ENCODE measurements at regions not wholly inside any gene's neighbourhood (a gene's known extent, or its start where the extent isn't known, plus 50 kb on each side); places are given as distances from the start of the nearest gene placed in this dataset.

DNA sequence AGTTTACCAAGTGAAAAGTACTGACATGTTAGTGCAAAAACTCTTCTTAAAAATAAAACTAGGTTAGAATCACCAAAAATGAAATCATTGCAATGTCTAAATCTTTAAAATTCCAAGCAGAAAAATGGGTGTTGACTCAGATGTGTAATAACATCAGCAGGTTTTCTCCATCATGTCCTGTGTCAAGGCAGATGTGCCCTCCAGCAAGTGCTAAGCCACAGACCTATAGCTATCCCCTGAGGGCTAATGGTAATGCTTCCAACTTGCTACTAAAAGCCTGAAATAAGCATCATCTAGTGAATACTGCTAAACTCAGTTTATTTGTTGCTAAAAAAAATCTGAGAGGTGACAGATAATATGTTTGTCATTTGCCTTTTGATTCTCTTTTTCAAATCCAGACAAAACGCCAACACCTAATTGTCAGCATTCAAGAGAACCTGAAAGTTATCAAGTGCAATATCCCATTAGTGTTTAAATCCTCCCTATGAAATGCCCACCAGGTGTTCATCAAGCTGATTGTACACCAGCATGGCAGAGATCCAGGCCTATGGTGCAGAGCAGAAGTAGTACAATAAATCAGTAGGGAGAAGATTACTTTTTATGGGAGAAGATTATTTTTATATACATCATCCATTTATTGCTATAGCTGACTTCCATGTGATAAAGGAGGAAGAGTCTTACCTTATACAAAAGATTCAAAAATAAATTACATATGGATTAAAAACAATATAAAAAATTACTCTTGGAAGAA, 55.1 kb upstream of the SYT9 start:
- no peaks in the 10 kb centered on the region for H3K4me1 ChIP-seq (ENCODE audit: insufficient read depth, low read length, poor library complexity, severe bottlenecking)
- CTCF ChIA-PET, result interaction anchor here (0.6 kb wide), 1 partner anchor 817 kb away, joined by 3 read pairs; no protein-coding TSS in a partner anchor
- H3K9me3 ChIP-seq (ENCODE audit: low read depth, low read length, poor library complexity, severe bottlenecking), result no peaks in the 10 kb centered on the region
- POLR2A ChIA-PET (ENCODE audit: low non-redundant PET), result no interaction called here
- no peak overlapping the region for H3K27ac ChIP-seq (ENCODE audit: low read depth, low read length, poor library complexity, severe bottlenecking)
- intact Hi-C loops (cut with micrococcal nuclease; ENCODE audit: unreplicated experiment), result no loop called here
- no peak for TF ChIP-seq EZH2 (IDR thresholded peaks at IDR 0.05; ENCODE audit: borderline replicate concordance, low read depth, low read length, poor library complexity, severe bottlenecking)
- TF ChIP-seq, protein P1, sequence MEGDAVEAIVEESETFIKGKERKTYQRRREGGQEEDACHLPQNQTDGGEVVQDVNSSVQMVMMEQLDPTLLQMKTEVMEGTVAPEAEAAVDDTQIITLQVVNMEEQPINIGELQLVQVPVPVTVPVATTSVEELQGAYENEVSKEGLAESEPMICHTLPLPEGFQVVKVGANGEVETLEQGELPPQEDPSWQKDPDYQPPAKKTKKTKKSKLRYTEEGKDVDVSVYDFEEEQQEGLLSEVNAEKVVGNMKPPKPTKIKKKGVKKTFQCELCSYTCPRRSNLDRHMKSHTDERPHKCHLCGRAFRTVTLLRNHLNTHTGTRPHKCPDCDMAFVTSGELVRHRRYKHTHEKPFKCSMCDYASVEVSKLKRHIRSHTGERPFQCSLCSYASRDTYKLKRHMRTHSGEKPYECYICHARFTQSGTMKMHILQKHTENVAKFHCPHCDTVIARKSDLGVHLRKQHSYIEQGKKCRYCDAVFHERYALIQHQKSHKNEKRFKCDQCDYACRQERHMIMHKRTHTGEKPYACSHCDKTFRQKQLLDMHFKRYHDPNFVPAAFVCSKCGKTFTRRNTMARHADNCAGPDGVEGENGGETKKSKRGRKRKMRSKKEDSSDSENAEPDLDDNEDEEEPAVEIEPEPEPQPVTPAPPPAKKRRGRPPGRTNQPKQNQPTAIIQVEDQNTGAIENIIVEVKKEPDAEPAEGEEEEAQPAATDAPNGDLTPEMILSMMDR (conservative IDR thresholded peaks at IDR 0.05; ENCODE audit: low read depth, low read length), result no peak
- H3K4me3 ChIP-seq (ENCODE audit: low read depth, low read length, poor library complexity, severe bottlenecking), result no peak overlapping the region
- no peaks in the 10 kb centered on the region for H3K27me3 ChIP-seq (replicated peaks; ENCODE audit: insufficient read depth, low read depth, low read length, poor library complexity)
- DNase-seq (ENCODE audit: low spot score), result no peak
- no peaks in the 10 kb centered on the region for H3K36me3 ChIP-seq (ENCODE audit: insufficient read depth, low read length, poor library complexity, severe bottlenecking)
- BruUV-seq (replicated peaks), result no TSS peak

DNA sequence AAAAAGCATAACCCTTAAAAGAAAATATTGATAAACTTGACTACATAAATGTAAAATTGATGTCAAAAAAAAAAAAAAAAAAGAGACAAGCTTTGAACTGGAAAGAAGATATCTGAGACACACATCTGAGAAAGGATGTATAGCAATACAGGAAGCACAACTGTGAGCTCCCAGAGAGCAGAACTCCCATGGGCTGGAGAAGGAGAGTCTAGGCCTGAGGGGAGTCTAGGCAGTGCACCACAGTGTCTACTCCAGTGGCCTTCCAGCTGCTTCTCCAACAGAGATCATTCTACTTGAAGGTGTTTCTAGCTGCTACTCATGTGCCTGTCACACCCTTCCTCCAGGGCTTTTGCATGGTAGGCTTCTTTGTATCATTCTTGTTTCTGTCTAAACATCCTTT, 54.2 kb upstream of the SYT9 start:
- Histone ChIP-seq H3K9me3 (ENCODE audit: low read depth, low read length, poor library complexity, severe bottlenecking) (no peaks in the 10 kb centered on the region), H3K36me3 (ENCODE audit: insufficient read depth, low read length, poor library complexity, severe bottlenecking) (no peaks in the 10 kb centered on the region), H3K4me1 (ENCODE audit: insufficient read depth, low read length, poor library complexity, severe bottlenecking) (no peaks in the 10 kb centered on the region), H3K4me3 (ENCODE audit: low read depth, low read length, poor library complexity, severe bottlenecking) (no peak overlapping the region), H3K27me3 (replicated peaks; ENCODE audit: insufficient read depth, low read depth, low read length, poor library complexity) (no peaks in the 10 kb centered on the region), H3K27ac (ENCODE audit: low read depth, low read length, poor library complexity, severe bottlenecking) (no peak overlapping the region)
- POLR2A ChIA-PET (ENCODE audit: low non-redundant PET), result no interaction called here
- no peak for DNase-seq (ENCODE audit: low spot score)
- intact Hi-C loops (cut with micrococcal nuclease; ENCODE audit: unreplicated experiment), result no loop called here
- TF ChIP-seq, protein P1 (conservative IDR thresholded peaks at IDR 0.05; ENCODE audit: low read depth, low read length), result no peak
- TF ChIP-seq EZH2 (IDR thresholded peaks at IDR 0.05; ENCODE audit: borderline replicate concordance, low read depth, low read length, poor library complexity, severe bottlenecking), result no peak
- BruUV-seq (replicated peaks), result no TSS peak
- CTCF ChIA-PET, result no interaction called here
